Left lung (tissue), 4 donors: ENCODE measurements at regions not wholly inside any gene's neighbourhood (a gene's known extent, or its start where the extent isn't known, plus 50 kb on each side); places are given as distances from the start of the nearest gene placed in this dataset.

Experiments used
- ATAC-seq: fragments of 200-7000 bp; cut with Tn5 transposase; one replicate; pipeline ENCODE4 v1.9.1; 2020; ENCODE audit warnings: moderate library complexity
- DNase-seq, 4 donors: peaks; one replicate each; pipeline ENCODE4 v3.0.0-alpha.2; 2013 to 2020
- H3K27ac ChIP-seq, 2 donors: fragments of 200-600 bp; sonication (generic) in 1 of 2; one replicate each; pipeline versions ENCODE4 v1.5.0 to v1.8.0; 2020 to 2021
- H3K27me3 ChIP-seq, 2 donors: fragments of 200-600 bp; sonication (generic) in 1 of 2; one replicate each; pipeline versions ENCODE4 v1.5.0 to v1.8.0; 2020 to 2021
- H3K36me3 ChIP-seq, 2 donors: fragments of 200-600 bp; sonication (generic) in 1 of 2; one replicate each; pipeline versions ENCODE4 v1.5.0 to v1.8.0; 2020 to 2021
- H3K4me1 ChIP-seq, 2 donors: fragments of 200-600 bp; one replicate each; pipeline ENCODE4 v1.8.0; 2021
- H3K4me3 ChIP-seq, 2 donors: fragments of 200-600 bp; sonication (generic) in 1 of 2; one replicate each; pipeline versions ENCODE4 v1.5.0 to v1.8.0; 2020 to 2021; ENCODE audit warnings: mild to moderate bottlenecking in 1 of 2
- H3K9me3 ChIP-seq, 2 donors: fragments of 200-600 bp; sonication (generic) in 1 of 2; one replicate each; pipeline versions ENCODE4 v1.5.0 to v1.8.0; 2020 to 2021
- intact Hi-C, 2 donors: fragments of 100-400 bp; cut with DNase I; formaldehyde crosslinking; loops; one replicate each; pipeline versions ENCODE4 v1.11.2 to v1.14.2; 2022
- TF ChIP-seq, protein P1 (sequence below), 2 donors: fragments of 200-600 bp; sonication (generic) in 1 of 2; IDR thresholded peaks; one replicate each; pipeline versions ENCODE4 v1.5.0 to v1.8.0; 2021; ENCODE audit warnings: antibody characterized with exemption in 2 of 2
- donor health status: DM: no; HTN: yes; CAD: no.
- donor health status: DM: no; HTN: no; CAD: no.

DNA sequence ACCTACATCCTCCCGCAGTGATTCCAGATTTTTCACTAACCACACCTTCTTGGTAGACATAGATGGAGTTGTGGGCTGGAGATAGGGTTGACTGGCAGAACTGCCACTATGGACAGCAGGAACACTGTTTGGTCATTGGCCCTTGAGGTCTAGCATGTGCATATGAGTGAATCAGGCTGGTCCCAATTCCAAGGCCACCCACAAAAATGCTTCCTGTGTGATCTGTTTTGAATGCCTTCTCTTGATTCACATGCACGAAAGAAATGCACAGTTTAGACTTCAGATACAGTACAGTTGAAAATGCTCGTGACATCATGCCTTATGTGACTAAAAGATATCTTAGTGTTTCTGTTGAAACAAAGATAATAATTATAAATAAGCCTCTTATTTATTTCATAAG lies 285.8 kb upstream of the SEMA6D start:
- Histone ChIP-seq H3K4me3 (no peak overlapping the region), H3K27ac (no peak overlapping the region), H3K4me1 (no peaks in the 10 kb centered on the region), H3K9me3 (no peaks in the 10 kb centered on the region), H3K36me3 (no peaks in the 10 kb centered on the region), H3K27me3 (no peaks in the 10 kb centered on the region)
- ATAC-seq (no peak), DNase-seq (no peak)
- intact Hi-C loops, result no loop called here
- TF ChIP-seq, protein P1, sequence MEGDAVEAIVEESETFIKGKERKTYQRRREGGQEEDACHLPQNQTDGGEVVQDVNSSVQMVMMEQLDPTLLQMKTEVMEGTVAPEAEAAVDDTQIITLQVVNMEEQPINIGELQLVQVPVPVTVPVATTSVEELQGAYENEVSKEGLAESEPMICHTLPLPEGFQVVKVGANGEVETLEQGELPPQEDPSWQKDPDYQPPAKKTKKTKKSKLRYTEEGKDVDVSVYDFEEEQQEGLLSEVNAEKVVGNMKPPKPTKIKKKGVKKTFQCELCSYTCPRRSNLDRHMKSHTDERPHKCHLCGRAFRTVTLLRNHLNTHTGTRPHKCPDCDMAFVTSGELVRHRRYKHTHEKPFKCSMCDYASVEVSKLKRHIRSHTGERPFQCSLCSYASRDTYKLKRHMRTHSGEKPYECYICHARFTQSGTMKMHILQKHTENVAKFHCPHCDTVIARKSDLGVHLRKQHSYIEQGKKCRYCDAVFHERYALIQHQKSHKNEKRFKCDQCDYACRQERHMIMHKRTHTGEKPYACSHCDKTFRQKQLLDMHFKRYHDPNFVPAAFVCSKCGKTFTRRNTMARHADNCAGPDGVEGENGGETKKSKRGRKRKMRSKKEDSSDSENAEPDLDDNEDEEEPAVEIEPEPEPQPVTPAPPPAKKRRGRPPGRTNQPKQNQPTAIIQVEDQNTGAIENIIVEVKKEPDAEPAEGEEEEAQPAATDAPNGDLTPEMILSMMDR (IDR thresholded peaks at IDR 0.05), result no peak

DNA sequence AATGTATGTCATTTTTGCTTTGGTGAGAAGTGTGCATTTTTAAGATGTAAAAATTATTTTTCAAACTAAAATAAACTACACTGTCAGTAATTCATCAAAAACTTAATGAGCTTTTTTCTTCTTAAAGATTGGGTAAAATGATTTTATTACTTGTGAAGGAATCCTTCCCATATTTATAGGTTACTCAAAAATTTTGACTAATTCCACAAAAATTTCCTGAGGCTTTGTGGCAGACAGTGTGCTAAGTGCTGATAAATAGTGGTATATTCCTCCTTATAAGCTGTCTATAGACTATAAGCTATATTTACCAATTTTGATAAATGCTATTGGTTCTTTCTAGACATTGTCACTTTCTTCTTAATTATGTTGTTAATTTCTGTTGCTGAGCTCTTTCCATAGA lies 284.5 kb upstream of the SEMA6D start:
- TF ChIP-seq, protein P1 (IDR thresholded peaks at IDR 0.05), result no peak
- Histone ChIP-seq H3K27ac (no peak overlapping the region), H3K27me3 (no peaks in the 10 kb centered on the region), H3K36me3 (no peaks in the 10 kb centered on the region), H3K4me3 (no peak overlapping the region), H3K9me3 (no peaks in the 10 kb centered on the region), H3K4me1 (no peaks in the 10 kb centered on the region)
- ATAC-seq (no peak), DNase-seq (no peak)
- intact Hi-C loops, result no loop called here

DNA sequence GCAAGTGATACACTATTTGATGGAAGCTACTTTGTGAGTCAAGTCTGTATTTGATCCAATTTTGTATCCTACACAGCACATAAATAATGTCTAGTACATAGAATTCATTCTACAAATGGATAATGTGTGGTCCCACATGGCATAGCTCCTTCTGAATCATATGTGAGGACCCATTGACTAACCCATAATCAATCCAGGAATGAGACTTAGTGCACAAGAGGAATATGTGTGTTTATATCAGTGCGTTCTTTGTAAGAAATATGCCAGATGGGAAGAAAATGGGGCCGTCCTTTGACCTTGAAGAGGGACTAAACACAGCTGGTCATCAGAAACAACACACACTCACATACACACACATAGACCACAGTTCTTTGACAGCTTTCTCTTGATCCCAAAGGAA lies 282.7 kb upstream of the SEMA6D start:
- Histone ChIP-seq H3K27me3 (no peaks in the 10 kb centered on the region), H3K27ac (no peak overlapping the region), H3K4me1 (no peaks in the 10 kb centered on the region), H3K4me3 (no peak overlapping the region), H3K36me3 (no peaks in the 10 kb centered on the region), H3K9me3 (no peaks in the 10 kb centered on the region)
- ATAC-seq, result no peak
- intact Hi-C loops, result no loop called here
- TF ChIP-seq, protein P1 (IDR thresholded peaks at IDR 0.05), result no peak
- peak in 1 of 4 donors; percentile 39 for DNase-seq

DNA sequence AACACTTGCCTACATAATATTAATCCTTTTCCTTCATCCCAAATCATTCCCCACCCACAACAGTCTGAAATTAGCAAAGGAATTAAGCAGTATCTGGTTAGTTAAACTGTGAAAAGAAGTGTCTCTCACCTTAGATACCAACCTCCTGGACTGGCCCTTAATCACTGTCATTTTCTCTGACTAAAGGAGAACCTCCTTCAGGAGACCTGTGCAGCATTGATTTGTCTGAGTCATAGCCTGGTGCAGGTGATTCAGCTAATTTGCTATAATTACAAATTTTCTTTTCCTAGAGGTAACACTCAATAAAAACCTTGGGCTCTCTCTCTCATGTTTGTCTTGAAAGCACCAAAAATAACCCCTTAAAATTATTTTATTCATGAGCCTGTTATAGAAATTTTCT lies 279.8 kb upstream of the SEMA6D start:
- Histone ChIP-seq H3K9me3 (no peaks in the 10 kb centered on the region), H3K27ac (no peak overlapping the region), H3K4me1 (no peaks in the 10 kb centered on the region), H3K27me3 (no peaks in the 10 kb centered on the region), H3K36me3 (no peaks in the 10 kb centered on the region), H3K4me3 (no peak overlapping the region)
- ATAC-seq (no peak), DNase-seq (no peak)
- TF ChIP-seq, protein P1 (IDR thresholded peaks at IDR 0.05), result no peak
- intact Hi-C loops, result no loop called here

DNA sequence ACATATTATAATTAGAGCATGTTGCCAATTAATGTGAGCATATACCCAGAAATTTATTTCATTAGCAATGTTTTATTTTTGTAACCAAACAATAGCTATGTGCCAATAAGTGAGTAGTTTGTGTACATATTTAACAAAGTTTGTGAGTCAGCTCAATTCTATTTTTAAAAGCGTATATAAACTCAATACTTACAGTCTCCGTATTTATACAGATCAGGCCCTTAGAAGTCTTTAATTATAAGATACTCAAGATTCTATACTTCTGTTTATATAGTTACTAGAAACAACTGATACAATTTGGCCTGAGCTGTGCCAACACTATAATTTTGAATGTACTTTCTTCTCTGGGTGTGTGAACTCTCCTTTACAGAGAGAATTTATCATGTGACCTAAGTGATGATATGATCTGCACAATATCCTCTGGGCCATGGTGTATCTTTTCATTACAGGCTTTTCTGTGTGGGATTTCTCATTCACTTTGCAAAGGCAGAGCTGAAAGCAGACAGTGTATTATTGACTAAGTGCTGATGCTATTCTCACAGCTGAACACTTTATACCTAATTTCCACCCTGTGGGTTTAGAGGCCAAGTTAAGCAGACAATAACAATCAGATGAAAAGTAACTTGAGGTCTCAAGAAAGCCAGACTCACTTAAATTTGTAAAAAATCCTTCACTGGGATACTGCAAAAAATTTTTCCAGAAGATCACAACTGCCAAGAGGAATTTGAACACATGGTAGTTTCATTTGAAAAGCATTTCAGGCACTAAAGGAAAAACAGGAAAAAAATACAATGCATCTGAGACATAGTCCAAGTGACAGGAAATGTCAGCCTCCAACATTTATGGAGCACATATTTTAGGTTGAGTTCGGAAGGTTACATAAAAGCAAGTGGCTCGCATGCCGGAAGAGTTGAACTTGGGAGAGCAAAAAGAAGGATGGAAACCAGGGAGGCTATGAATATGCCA lies 277.9 kb upstream of the SEMA6D start:
- no peak overlapping the region for H3K4me3 ChIP-seq
- TF ChIP-seq, protein P1 (IDR thresholded peaks at IDR 0.05), result no peak
- intact Hi-C loops, result no loop called here
- no peaks in the 10 kb centered on the region for H3K27me3 ChIP-seq
- H3K36me3 ChIP-seq, result no peaks in the 10 kb centered on the region
- peak; percentile 16 for ATAC-seq
- no peaks in the 10 kb centered on the region for H3K9me3 ChIP-seq
- no peak for DNase-seq
- H3K27ac ChIP-seq, result no peak overlapping the region
- peaks cover 0 to 2% of the 10 kb centered on the region in 2 donors for H3K4me1 ChIP-seq
